ENCODE measurements at regions not wholly inside any gene's neighbourhood (a gene's known extent, or its start where the extent isn't known, plus 50 kb on each side); places are given as distances from the start of the nearest gene placed in this dataset.

GRCh38 chr3:81908561-81908960, 147.1 kb upstream of the GBE1 start:
- H3K4me1 Mint-ChIP-seq (ENCODE audit: unreplicated experiment) = no peaks in the 10 kb centered on the region
- H3K36me3 Mint-ChIP-seq (ENCODE audit: low read depth, unreplicated experiment) = no peaks in the 10 kb centered on the region
- no peak overlapping the region for H3K27ac Mint-ChIP-seq (ENCODE audit: unreplicated experiment)
- no peak overlapping the region for H3K4me3 Mint-ChIP-seq (ENCODE audit: unreplicated experiment)
- H3K9me3 Mint-ChIP-seq (ENCODE audit: unreplicated experiment) = no peaks in the 10 kb centered on the region
- peaks cover 3% of the 10 kb centered on the region for H3K27me3 Mint-ChIP-seq (ENCODE audit: unreplicated experiment)
- no peak for DNase-seq (ENCODE audit: low spot score)
- no peak for TF ChIP-seq CTCF (IDR thresholded peaks at IDR 0.05; ENCODE audit: unreplicated experiment)

- TF ChIP-seq CTCF (IDR thresholded peaks at IDR 0.05; ENCODE audit: unreplicated experiment) = no peak
- DNase-seq (ENCODE audit: low spot score) = no peak
- Mint-ChIP-seq H3K4me1 (ENCODE audit: unreplicated experiment) (no peaks in the 10 kb centered on the region), H3K9me3 (ENCODE audit: unreplicated experiment) (no peaks in the 10 kb centered on the region), H3K4me3 (ENCODE audit: unreplicated experiment) (no peak overlapping the region), H3K27ac (ENCODE audit: unreplicated experiment) (no peak overlapping the region), H3K27me3 (ENCODE audit: unreplicated experiment) (no peaks in the 10 kb centered on the region), H3K36me3 (ENCODE audit: low read depth, unreplicated experiment) (no peaks in the 10 kb centered on the region)
These were observed 136.9 kb upstream of the GBE1 start for GRCh38 chr3:81898336-81898735.

GRCh38 chr3:81894598-81894997, 133.2 kb upstream of the GBE1 start:
- TF ChIP-seq CTCF (IDR thresholded peaks at IDR 0.05; ENCODE audit: unreplicated experiment) = no peak
- H3K27me3 Mint-ChIP-seq (ENCODE audit: unreplicated experiment) = no peaks in the 10 kb centered on the region
- DNase-seq (ENCODE audit: low spot score) = no peak
- H3K4me3 Mint-ChIP-seq (ENCODE audit: unreplicated experiment) = no peak overlapping the region
- no peak overlapping the region for H3K27ac Mint-ChIP-seq (ENCODE audit: unreplicated experiment)
- no peaks in the 10 kb centered on the region for H3K9me3 Mint-ChIP-seq (ENCODE audit: unreplicated experiment)
- no peaks in the 10 kb centered on the region for H3K36me3 Mint-ChIP-seq (ENCODE audit: low read depth, unreplicated experiment)
- peaks cover 9% of the 10 kb centered on the region for H3K4me1 Mint-ChIP-seq (ENCODE audit: unreplicated experiment)

- no peak overlapping the region for H3K27ac Mint-ChIP-seq (ENCODE audit: unreplicated experiment)
These were observed 129.8 kb upstream of the GBE1 start for GRCh38 chr3:81891055-81891895.

More at GRCh38 chr3:81891055-81891895, 129.8 kb upstream of the GBE1 start:
- H3K9me3 Mint-ChIP-seq (ENCODE audit: unreplicated experiment) = no peaks in the 10 kb centered on the region
- TF ChIP-seq CTCF (IDR thresholded peaks at IDR 0.05; ENCODE audit: unreplicated experiment) = no peak
- no peak for DNase-seq (ENCODE audit: low spot score)
- H3K4me1 Mint-ChIP-seq (ENCODE audit: unreplicated experiment) = peaks cover 9% of the 10 kb centered on the region
- H3K27me3 Mint-ChIP-seq (ENCODE audit: unreplicated experiment) = no peaks in the 10 kb centered on the region
- H3K36me3 Mint-ChIP-seq (ENCODE audit: low read depth, unreplicated experiment) = no peaks in the 10 kb centered on the region
- no peak overlapping the region for H3K4me3 Mint-ChIP-seq (ENCODE audit: unreplicated experiment)
